HG03039 (cell line): ENCODE measurements at regions not wholly inside any gene's neighbourhood (a gene's known extent, or its start where the extent isn't known, plus 50 kb on each side); places are given as distances from the start of the nearest gene placed in this dataset.
"Not testable (repeated sequence)": the region's sequence is repeated elsewhere in the genome, so short reads cannot be mapped to it uniquely, and the experiment has no call there.

Experiments used
- ATAC-seq: cut with Tn5 transposase; IDR thresholded peaks from one replicate; pipeline ENCODE4 v1.9.1; 2021; ENCODE audit warnings: mild to moderate bottlenecking, moderate library complexity; ENCODE audit not compliant: unreplicated experiment

GRCh38 chr2:5637051-5637450 lies 55.1 kb upstream of the SOX11 start:
- ATAC-seq: not testable (repeated sequence)
